Cardiac septum (tissue), 1 donor: ENCODE measurements at regions not wholly inside any gene's neighbourhood (a gene's known extent, or its start where the extent isn't known, plus 50 kb on each side); places are given as distances from the start of the nearest gene placed in this dataset.

Source experiments
- DNase-seq: peaks from one replicate; pipeline ENCODE4 v3.0.0-alpha.2; 2020; ENCODE audit warnings: low spot score
- intact Hi-C: fragments of 100-400 bp; cut with DNase I; formaldehyde crosslinking; loops from one replicate; pipeline ENCODE4 v1.14.0; 2022
- donor health status: DM: no; HTN: no; CAD: no.

DNA sequence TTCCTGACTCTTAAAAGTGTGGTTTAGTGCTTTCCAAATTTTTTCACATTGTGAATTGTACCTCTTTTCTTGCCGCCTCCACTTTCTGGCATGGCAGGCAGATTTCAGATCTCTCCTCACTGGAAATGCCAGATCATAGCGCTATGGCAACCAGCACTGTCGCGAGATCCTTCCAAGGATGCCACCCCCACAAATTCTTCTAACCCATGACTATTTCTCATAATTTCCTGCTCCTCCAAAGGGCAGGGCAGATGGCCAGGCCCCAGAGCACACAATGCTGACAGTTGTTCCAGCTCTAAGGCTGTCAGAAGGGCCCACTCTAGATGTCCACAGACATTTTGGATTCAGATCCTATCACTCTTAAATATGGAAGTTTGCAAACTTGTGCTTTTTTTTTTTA, 446.2 kb upstream of the RIOK2 start:
- intact Hi-C loops = loop anchor here (10.0 kb wide), 1 partner anchor 84 kb away; no protein-coding TSS in a partner anchor
- no peak for DNase-seq

GRCh38 chr5:97635553-97635952, 452.5 kb upstream of the RIOK2 start:
- intact Hi-C loops = no loop called here
- DNase-seq = no peak

DNA sequence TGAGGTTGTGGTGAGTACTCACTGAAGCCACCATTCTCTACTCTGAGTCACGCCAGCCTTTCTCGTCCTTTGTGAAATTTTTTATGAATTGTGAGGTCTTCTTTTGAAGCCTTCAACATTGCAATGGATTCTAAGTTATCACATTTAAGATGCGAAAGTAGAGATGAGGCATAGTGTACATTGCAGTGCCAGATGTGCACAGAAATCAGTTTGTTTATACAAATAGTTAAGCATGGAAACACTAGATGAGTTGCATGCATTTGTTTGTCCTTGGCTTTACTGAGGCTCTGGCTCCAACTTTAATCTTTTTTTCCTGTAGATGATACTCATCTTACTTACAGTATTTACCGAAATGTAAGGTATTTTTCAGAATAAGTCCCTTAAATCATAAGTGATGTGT, 453.7 kb upstream of the RIOK2 start:
- DNase-seq = no peak
- intact Hi-C loops = no loop called here

DNA sequence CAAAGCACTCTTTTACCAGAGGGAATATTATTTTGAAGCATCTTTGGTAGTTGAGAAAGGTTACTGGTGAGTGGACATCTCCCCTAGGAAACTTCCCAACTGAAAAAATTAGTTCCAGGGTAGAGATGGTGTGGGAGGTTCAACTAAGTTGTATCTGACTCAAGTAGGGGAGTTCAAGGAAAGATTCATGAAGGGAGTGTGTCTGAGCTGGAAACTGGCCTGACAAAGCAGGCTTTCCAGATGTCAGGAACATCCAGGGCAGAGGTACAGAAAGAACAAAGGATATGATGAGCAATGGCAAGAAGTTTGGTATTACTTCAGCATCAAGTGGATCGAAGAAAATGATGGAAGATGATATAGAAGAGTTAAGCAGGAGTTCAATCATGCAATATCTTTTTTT, 458.0 kb upstream of the RIOK2 start:
- intact Hi-C loops = no loop called here

DNA sequence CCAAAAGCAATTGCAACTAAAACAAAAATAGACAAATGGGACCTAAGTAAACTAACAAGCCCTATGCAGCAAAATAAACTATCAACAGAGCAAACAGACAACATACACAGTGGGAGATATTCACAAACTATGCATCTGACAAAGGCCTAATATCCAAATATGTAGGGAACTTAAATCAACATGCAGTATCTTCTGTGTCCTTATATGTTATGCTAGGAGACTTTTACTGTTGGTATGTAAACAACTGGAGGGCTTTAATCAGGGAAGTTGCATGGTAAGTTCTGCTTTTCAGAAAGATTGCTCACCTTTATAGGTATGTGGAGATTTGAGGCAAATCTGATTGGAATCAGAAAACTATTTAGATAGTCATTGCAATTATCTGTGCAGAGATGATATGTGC, 461.2 kb upstream of the RIOK2 start:
- intact Hi-C loops = no loop called here
- no peak for DNase-seq

More for the DNA sequence above, 458.0 kb upstream of the RIOK2 start:
- no peak for DNase-seq

DNA sequence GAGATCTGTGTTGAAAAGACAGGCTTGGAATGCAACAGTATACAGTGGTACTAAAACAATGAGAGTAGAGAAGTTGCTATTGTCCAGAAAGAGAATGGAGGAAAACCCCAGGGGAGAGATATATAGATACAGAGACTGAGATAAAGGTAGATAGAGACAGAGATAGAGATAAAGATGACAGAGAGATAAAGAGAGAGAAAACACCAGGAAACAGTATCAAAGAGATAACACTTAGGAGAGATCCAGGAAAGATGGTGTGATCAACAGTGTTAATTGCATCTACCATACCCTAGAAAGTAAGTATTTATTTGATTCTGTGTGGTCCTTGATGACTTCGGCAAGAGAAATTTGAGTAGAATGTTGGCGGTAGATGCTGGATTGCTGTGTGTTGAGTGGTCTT, 461.8 kb upstream of the RIOK2 start:
- DNase-seq = no peak
- intact Hi-C loops = no loop called here

- intact Hi-C loops = no loop called here
- no peak for DNase-seq
Observed at GRCh38 chr5:97657239-97657638, 474.2 kb upstream of the RIOK2 start.

GRCh38 chr5:97658116-97658900, 475.3 kb upstream of the RIOK2 start:
- DNase-seq = no peak
- intact Hi-C loops = no loop called here

DNA sequence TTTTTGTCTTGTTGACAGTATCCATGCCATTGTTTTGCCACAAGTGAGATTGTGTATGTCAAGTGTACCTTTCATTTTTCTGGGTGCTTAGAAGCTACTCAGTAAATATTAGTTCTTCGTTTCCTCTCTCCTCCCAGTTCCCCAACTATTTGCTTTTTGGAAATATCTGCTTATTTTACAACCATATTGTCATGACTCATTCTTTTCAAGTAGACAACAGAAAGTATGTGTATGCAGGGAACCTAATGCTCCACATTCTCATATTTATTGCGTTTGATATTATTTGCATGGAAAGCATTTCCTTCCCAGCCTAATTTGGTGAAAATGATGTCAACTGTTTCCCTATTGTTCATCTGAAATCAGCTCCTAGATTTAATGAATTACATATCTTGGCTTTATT, 483.7 kb upstream of the RIOK2 start:
- no peak for DNase-seq
- intact Hi-C loops = no loop called here

DNA sequence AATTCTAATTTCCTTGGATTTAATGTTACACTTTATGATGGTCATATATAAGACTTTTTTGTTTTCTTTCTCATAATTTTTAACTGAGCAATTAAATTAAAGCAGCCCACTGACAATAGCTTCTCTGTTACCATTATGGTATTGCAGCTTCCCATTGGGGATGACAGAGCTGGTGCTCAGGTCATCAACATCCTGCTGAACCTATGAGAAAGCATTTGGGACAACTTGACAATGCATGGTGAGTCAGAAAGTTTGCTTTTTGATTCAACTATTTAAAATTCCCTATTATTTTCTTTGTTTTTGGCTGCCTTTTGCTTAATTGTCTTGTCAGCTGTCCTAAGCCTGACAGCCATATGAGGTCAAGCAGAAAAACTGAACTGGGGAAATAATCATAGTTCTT, 487.4 kb upstream of the RIOK2 start:
- no peak for DNase-seq
- intact Hi-C loops = no loop called here

- DNase-seq = no peak
- intact Hi-C loops = no loop called here
Observed at GRCh38 chr5:97676608-97677007, 493.6 kb upstream of the RIOK2 start.

DNA sequence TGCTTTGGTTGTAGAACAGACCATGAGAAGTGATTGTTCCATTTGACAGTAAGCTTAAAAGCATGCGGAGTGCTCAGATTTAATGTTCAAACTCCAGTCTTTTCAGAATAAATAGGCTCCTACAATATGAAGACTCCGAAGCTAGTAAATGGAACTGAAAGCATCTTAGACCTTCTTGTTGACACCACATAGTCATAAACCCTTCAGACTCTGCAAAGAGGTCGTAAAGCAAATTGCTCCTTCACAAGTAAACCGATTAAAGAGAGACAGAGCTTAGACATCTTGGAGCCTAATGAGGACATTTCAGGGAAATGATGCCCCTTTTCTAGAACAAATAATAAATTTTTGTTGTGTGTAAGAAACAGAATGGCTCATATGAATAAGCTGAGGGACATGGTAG, 511.0 kb upstream of the RIOK2 start:
- DNase-seq = no peak
- intact Hi-C loops = no loop called here

GRCh38 chr5:97714424-97714823, 531.4 kb upstream of the RIOK2 start:
- intact Hi-C loops = no loop called here
- DNase-seq = no peak

DNA sequence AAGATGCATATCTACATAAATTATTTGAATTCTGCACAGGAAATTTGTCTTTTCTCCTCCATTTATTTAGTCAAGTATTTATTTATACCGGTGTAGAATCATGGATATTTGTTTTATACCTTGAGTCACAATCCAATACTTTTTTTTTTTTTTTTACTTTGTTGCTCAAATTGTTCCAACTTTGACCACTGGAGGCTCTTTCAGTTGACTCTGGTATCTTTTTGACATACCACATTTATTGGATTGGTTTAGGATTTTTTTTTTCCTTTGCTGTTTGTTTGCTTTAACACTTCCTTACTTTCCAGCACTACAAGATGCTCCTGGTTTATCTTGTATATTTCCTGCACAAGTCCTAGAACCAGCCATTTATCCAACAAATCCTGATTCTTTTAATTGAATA, 543.1 kb upstream of the RIOK2 start:
- DNase-seq = no peak
- intact Hi-C loops = no loop called here

GRCh38 chr5:97728920-97729319, 545.9 kb upstream of the RIOK2 start:
- intact Hi-C loops = no loop called here
- DNase-seq = no peak

- intact Hi-C loops = no loop called here
Observed at GRCh38 chr5:97729938-97730337, 546.9 kb upstream of the RIOK2 start.

DNA sequence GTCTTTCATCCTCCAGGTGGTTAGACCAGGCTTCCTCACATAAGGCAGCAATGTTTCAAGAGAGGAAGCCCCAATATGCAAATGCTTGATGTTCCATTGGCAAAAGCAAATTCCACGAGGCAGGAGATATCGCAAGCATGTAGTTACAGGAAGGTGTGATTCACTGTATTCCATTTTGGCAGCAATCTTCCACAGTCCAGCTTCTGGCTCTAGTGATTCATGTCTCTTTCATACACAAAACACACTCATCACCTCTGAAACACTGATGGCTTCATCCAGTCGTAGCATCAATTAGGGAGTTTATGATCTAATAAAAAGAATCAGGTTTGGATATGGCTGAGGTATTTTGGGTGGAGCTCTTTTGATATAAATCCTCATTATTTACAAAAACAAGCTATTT, 552.2 kb upstream of the RIOK2 start:
- no peak for DNase-seq
- intact Hi-C loops = no loop called here

More at GRCh38 chr5:97729938-97730337, 546.9 kb upstream of the RIOK2 start:
- DNase-seq = no peak

DNA sequence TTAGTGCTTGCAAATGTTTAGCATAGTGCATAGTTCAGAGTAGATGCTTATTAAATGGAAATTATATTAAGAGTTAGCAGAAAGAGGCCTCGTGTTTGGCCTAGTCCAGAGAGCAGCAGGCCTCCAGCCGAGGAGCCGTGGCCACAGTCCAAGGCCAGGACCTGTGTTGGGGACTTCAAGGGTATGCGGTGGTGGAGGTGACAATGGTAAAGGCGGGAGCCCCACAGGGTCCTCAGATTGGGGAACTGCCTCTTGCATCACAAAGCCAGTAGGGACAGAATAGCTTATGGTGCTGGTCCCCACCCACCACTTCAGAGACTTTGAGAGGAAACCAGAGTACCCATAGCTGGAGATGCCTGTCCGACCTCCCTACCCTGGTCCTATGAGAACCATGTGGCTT, 554.6 kb upstream of the RIOK2 start:
- DNase-seq = no peak
- intact Hi-C loops = no loop called here

DNA sequence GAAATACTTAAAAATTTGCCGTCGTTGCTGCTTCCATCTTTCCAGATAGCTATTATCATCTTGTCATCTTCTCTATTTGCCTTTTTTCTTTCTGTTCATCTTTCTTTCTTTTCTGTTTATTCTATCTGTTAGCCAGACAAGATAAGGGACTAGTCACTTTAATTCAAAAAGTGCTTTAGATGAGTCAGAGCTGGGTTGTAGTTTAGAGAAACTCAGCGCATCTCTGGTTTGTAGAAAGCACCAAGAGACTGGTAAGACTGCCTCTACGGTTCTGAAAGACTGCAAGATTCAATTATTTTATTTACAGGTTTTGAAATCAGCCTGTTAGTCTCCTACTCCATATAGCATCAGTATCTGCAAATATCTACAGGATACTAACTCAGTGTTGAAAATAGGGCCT, 562.8 kb upstream of the RIOK2 start:
- DNase-seq = no peak
- intact Hi-C loops = no loop called here

- no peak for DNase-seq
- intact Hi-C loops = no loop called here
Observed at GRCh38 chr5:97750576-97750975, 567.5 kb upstream of the RIOK2 start.

DNA sequence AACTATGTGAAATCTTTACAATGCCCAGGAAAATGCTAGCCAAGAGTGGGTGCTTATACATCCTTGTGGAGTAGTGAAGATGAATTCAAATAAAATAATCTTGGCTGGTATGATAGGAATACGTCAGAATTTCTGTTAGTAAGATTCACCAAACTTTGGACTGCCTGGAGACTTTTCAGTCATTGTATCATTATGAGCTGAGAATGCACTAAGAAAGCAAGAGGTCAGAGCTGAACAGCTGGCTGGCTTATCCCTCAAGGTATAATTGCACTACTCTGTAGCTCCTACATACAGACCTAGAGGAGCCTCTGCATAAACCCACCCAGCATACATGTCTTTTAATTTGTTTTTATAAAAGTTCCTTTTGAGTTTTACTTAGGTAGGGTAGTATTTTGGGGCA, 568.5 kb upstream of the RIOK2 start:
- intact Hi-C loops = no loop called here
- no peak for DNase-seq

- DNase-seq = no peak
- intact Hi-C loops = no loop called here
Observed at GRCh38 chr5:97752871-97753270, 569.8 kb upstream of the RIOK2 start.
